ENCODE measurements at regions not wholly inside any gene's neighbourhood (a gene's known extent, or its start where the extent isn't known, plus 50 kb on each side); places are given as distances from the start of the nearest gene placed in this dataset.

DNA sequence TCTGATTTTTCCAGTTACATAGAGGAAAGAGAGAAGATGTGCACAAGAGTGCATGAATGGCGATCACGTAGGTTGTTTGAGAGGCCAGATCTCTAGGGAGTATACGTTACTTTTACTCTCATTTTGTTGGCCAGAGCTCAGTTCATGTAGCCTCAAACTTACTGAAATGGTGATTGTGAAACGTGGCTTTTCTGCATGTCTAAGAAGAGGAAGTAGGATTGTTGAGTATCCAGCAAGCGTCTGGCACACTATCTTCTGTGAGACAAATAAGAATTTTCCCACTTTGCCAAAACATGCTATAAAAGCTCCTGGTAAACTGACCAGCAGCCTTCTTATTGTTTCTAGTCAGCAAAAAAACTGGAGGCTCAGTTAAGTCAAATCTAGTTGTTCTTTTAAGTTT lies 264.5 kb upstream of the EMCN start:
- no peaks in the 10 kb centered on the region for H3K4me1 ChIP-seq (replicated peaks; ENCODE audit: insufficient read depth)
- BruUV-seq (replicated peaks) = no TSS peak
- TF ChIP-seq, protein P1, sequence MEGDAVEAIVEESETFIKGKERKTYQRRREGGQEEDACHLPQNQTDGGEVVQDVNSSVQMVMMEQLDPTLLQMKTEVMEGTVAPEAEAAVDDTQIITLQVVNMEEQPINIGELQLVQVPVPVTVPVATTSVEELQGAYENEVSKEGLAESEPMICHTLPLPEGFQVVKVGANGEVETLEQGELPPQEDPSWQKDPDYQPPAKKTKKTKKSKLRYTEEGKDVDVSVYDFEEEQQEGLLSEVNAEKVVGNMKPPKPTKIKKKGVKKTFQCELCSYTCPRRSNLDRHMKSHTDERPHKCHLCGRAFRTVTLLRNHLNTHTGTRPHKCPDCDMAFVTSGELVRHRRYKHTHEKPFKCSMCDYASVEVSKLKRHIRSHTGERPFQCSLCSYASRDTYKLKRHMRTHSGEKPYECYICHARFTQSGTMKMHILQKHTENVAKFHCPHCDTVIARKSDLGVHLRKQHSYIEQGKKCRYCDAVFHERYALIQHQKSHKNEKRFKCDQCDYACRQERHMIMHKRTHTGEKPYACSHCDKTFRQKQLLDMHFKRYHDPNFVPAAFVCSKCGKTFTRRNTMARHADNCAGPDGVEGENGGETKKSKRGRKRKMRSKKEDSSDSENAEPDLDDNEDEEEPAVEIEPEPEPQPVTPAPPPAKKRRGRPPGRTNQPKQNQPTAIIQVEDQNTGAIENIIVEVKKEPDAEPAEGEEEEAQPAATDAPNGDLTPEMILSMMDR (conservative IDR thresholded peaks at IDR 0.05) = no peak
- TF ChIP-seq EZH2 (IDR thresholded peaks at IDR 0.05; ENCODE audit: low read depth) = no peak
- H3K79me2 ChIP-seq (ENCODE audit: low read depth) = no peaks in the 10 kb centered on the region
- H2AFZ ChIP-seq = no peak overlapping the region
- ChIA-PET POLR2A (ENCODE audit: unreplicated experiment) (no interaction called here), CTCF (no interaction called here)
- H3K4me2 ChIP-seq = no peak overlapping the region
- no peaks in the 10 kb centered on the region for H4K20me1 ChIP-seq (ENCODE audit: insufficient read depth)
- no peaks in the 10 kb centered on the region for H3F3A ChIP-seq (ENCODE audit: insufficient read depth, low read depth)
- no peaks in the 10 kb centered on the region for H3K36me3 ChIP-seq (ENCODE audit: low read depth)
- H3K9me2 ChIP-seq (ENCODE audit: insufficient read depth) = no peaks in the 10 kb centered on the region
- no peak overlapping the region for H3K27ac ChIP-seq
- H3K9me3 ChIP-seq (ENCODE audit: insufficient read depth, low read depth) = no peaks in the 10 kb centered on the region
- DNase-seq = no peak
- H3K4me3 ChIP-seq = no peak overlapping the region
- no peaks in the 10 kb centered on the region for H3K27me3 ChIP-seq (ENCODE audit: insufficient read depth, low read depth)
- intact Hi-C loops (cut with micrococcal nuclease; ENCODE audit: unreplicated experiment) = no loop called here

DNA sequence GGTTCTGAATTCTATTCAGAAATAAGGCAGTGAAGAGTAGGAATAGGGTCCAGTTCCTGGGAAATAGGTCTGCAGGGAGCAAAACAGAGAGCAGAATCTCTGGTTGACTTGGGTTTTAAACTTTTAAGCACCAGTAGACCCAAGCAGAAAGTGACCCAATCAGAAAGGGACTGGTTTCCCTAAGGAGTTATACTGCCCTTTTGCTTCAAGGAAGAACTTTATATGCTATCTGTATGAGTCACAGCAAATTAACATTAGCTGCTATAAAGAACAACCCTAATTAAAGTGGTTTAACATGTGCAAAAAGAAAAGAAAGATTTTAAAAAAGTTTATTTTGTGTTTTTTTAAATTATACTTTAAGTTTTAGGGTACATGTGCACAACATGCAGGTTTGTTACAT lies 263.6 kb upstream of the EMCN start:
- H3K4me3 ChIP-seq = no peak overlapping the region
- H3K9me2 ChIP-seq (ENCODE audit: insufficient read depth) = no peaks in the 10 kb centered on the region
- no peaks in the 10 kb centered on the region for H3K79me2 ChIP-seq (ENCODE audit: low read depth)
- no TSS peak for BruUV-seq (replicated peaks)
- H4K20me1 ChIP-seq (ENCODE audit: insufficient read depth) = no peaks in the 10 kb centered on the region
- H3K9me3 ChIP-seq (ENCODE audit: insufficient read depth, low read depth) = no peaks in the 10 kb centered on the region
- no peaks in the 10 kb centered on the region for H3F3A ChIP-seq (ENCODE audit: insufficient read depth, low read depth)
- intact Hi-C loops (cut with micrococcal nuclease; ENCODE audit: unreplicated experiment) = no loop called here
- no peak for DNase-seq
- ChIA-PET CTCF (no interaction called here), POLR2A (ENCODE audit: unreplicated experiment) (no interaction called here)
- no peaks in the 10 kb centered on the region for H3K27me3 ChIP-seq (ENCODE audit: insufficient read depth, low read depth)
- no peak overlapping the region for H3K4me2 ChIP-seq
- TF ChIP-seq EZH2 (IDR thresholded peaks at IDR 0.05; ENCODE audit: low read depth) = no peak
- no peaks in the 10 kb centered on the region for H3K36me3 ChIP-seq (ENCODE audit: low read depth)
- H2AFZ ChIP-seq = no peak overlapping the region
- H3K27ac ChIP-seq = no peak overlapping the region
- H3K4me1 ChIP-seq (replicated peaks; ENCODE audit: insufficient read depth) = no peaks in the 10 kb centered on the region

DNA sequence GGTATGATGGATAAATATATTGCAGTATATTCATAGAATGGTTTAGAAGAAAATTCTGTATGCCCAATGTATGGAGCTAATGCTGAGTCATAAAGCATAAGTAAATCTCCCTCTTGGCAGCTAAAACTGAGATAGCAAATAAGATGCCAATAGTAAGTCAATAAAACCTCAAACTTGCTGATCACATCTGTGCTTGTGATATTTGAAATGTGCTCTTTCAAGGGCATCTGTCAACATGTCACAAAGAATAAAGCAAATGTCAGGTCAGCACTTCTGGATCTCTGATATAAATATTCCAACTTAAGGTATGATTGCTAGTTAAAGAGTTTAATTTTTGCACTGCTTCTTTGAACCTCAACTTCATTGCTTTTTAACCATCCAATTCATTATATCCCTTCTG lies 262.3 kb upstream of the EMCN start:
- BruUV-seq (replicated peaks) = no TSS peak
- Histone ChIP-seq H3K9me3 (ENCODE audit: insufficient read depth, low read depth) (no peaks in the 10 kb centered on the region), H3K79me2 (ENCODE audit: low read depth) (no peaks in the 10 kb centered on the region), H4K20me1 (ENCODE audit: insufficient read depth) (no peaks in the 10 kb centered on the region), H3K36me3 (ENCODE audit: low read depth) (no peaks in the 10 kb centered on the region), H3K4me2 (no peak overlapping the region), H3K4me3 (no peak overlapping the region), H3F3A (ENCODE audit: insufficient read depth, low read depth) (no peaks in the 10 kb centered on the region), H3K9me2 (ENCODE audit: insufficient read depth) (no peaks in the 10 kb centered on the region), H3K27ac (no peak overlapping the region), H2AFZ (no peak overlapping the region), H3K27me3 (ENCODE audit: insufficient read depth, low read depth) (no peaks in the 10 kb centered on the region), H3K4me1 (replicated peaks; ENCODE audit: insufficient read depth) (no peaks in the 10 kb centered on the region)
- ChIA-PET CTCF (no interaction called here), POLR2A (ENCODE audit: unreplicated experiment) (no interaction called here)
- intact Hi-C loops (cut with micrococcal nuclease; ENCODE audit: unreplicated experiment) = no loop called here
- TF ChIP-seq EZH2 (IDR thresholded peaks at IDR 0.05; ENCODE audit: low read depth) = no peak
- TF ChIP-seq, protein P1 (conservative IDR thresholded peaks at IDR 0.05) = no peak
- DNase-seq = no peak

DNA sequence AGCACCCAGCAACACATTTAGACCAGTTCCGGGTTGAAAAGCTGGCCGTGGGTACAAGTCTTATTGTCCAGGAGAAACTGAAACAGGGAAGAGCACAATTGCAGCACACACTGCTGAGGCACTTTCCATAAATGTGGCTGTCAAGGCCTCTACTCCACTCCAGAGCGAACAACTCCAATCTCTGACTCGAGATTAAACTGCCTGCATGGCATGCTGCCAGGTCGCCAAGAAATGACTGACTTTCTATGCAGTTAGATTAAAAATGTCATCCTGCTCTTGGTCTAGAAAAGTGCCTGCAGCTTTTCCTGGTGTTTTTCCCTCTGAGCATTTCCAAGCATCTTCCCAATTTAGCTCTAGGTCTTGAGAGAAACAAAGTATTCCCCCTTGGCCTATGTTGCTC lies 260.6 kb upstream of the EMCN start:
- ChIA-PET CTCF (no interaction called here), POLR2A (ENCODE audit: unreplicated experiment) (no interaction called here)
- BruUV-seq (replicated peaks) = no TSS peak
- Histone ChIP-seq H3K4me2 (no peak overlapping the region), H3K27ac (no peak overlapping the region), H3K9me3 (ENCODE audit: insufficient read depth, low read depth) (no peaks in the 10 kb centered on the region), H3K27me3 (ENCODE audit: insufficient read depth, low read depth) (no peaks in the 10 kb centered on the region), H4K20me1 (ENCODE audit: insufficient read depth) (no peaks in the 10 kb centered on the region), H3F3A (ENCODE audit: insufficient read depth, low read depth) (no peaks in the 10 kb centered on the region), H3K79me2 (ENCODE audit: low read depth) (no peaks in the 10 kb centered on the region), H3K36me3 (ENCODE audit: low read depth) (no peaks in the 10 kb centered on the region), H3K4me1 (replicated peaks; ENCODE audit: insufficient read depth) (no peaks in the 10 kb centered on the region), H2AFZ (no peak overlapping the region), H3K4me3 (no peak overlapping the region), H3K9me2 (ENCODE audit: insufficient read depth) (no peaks in the 10 kb centered on the region)
- intact Hi-C loops (cut with micrococcal nuclease; ENCODE audit: unreplicated experiment) = no loop called here
- TF ChIP-seq, protein P1 (conservative IDR thresholded peaks at IDR 0.05) = no peak
- no peak for TF ChIP-seq EZH2 (IDR thresholded peaks at IDR 0.05; ENCODE audit: low read depth)
- DNase-seq = no peak
